ENCODE measurements at regions not wholly inside any gene's neighbourhood (a gene's known extent, or its start where the extent isn't known, plus 50 kb on each side); places are given as distances from the start of the nearest gene placed in this dataset.

- no peak for TF ChIP-seq ZC3H10 (CRISPR knock-in tag; IDR thresholded peaks at IDR 0.05)
- no peak for TF ChIP-seq ZNF565 (CRISPR knock-in tag; conservative IDR thresholded peaks at IDR 0.05; ENCODE audit: low read depth)
- TF ChIP-seq ZFP3 (CRISPR knock-in tag; IDR thresholded peaks at IDR 0.05): no peak
- no peak for TF ChIP-seq ZNF70 (CRISPR knock-in tag; IDR thresholded peaks at IDR 0.05)
- no peak for TF ChIP-seq CREB5 (CRISPR knock-in tag; IDR thresholded peaks at IDR 0.05; ENCODE audit: low read depth)
- TF ChIP-seq, protein P1, sequence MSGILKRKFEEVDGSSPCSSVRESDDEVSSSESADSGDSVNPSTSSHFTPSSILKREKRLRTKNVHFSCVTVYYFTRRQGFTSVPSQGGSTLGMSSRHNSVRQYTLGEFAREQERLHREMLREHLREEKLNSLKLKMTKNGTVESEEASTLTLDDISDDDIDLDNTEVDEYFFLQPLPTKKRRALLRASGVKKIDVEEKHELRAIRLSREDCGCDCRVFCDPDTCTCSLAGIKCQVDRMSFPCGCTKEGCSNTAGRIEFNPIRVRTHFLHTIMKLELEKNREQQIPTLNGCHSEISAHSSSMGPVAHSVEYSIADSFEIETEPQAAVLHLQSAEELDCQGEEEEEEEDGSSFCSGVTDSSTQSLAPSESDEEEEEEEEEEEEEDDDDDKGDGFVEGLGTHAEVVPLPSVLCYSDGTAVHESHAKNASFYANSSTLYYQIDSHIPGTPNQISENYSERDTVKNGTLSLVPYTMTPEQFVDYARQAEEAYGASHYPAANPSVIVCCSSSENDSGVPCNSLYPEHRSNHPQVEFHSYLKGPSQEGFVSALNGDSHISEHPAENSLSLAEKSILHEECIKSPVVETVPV (CRISPR knock-in tag; IDR thresholded peaks at IDR 0.05): no peak
These were observed 111.3 kb downstream of the TMEM174 start for GRCh38 chr5:73284220-73284795.
